Thyroid gland (tissue), 4 donors: ENCODE measurements at regions not wholly inside any gene's neighbourhood (a gene's known extent, or its start where the extent isn't known, plus 50 kb on each side); places are given as distances from the start of the nearest gene placed in this dataset.

Experiments
- DNase-seq, 2 donors: peaks; one replicate each; pipeline ENCODE4 v3.0.0-alpha.2; 2019
- H3K27ac ChIP-seq, 3 donors: fragments of 200-600 bp; sonication (generic); 1 replicate in 2 of 3; 2 replicates in 1 of 3; pipeline ENCODE4 v1.5.1; 2016 to 2019; ENCODE audit warnings: mild to moderate bottlenecking in 1 of 3, moderate library complexity in 1 of 3
- H3K27me3 ChIP-seq: fragments of 200-600 bp; sonication (generic); one replicate; pipeline ENCODE4 v1.5.1; 2019
- H3K36me3 ChIP-seq, 2 donors: fragments of 200-600 bp; sonication (generic); one replicate each; pipeline ENCODE4 v1.5.1; 2016 to 2019
- H3K4me1 ChIP-seq, 2 donors: fragments of 200-600 bp; sonication (generic); one replicate each; pipeline ENCODE4 v1.5.1; 2017 to 2019
- H3K4me3 ChIP-seq, 3 donors: fragments of 200-600 bp; sonication (generic); replicated peaks in 1 of 3; 1 replicate in 2 of 3; 2 replicates in 1 of 3; pipeline ENCODE4 v1.5.1; 2016; ENCODE audit warnings: mild to moderate bottlenecking in 1 of 3
- H3K9me3 ChIP-seq: fragments of 200-600 bp; sonication (generic); one replicate; pipeline ENCODE4 v1.5.1; 2017
- CTCF ChIP-seq, 6 experiments: fragments of 200-600 bp in 3 of 6; fragments of 450-650 bp in 3 of 6; sonication (generic) in 3 of 6; IDR thresholded peaks; one replicate each; pipeline ENCODE4 v1.5.1; 2016 to 2019; ENCODE audit warnings: antibody characterized with exemption in 6 of 6, mild to moderate bottlenecking in 2 of 6, inconsistent platforms in 1 of 6, moderate library complexity in 1 of 6
- POLR2A ChIP-seq, 2 donors: fragments of 450-650 bp; IDR thresholded peaks; one replicate each; pipeline ENCODE4 v1.6.1; 2017; ENCODE audit warnings: antibody characterized with exemption in 2 of 2, mild to moderate bottlenecking in 2 of 2, moderate library complexity in 1 of 2
- whole genome bisulfite sequencing, 2 donors: methylation state at CpG; one replicate each; pipeline ENCODE4 v1.1.5; 2017; 5-methylcytosine and 5-hydroxymethylcytosine counted together
- intact Hi-C: fragments of 100-400 bp; cut with DNase I; formaldehyde crosslinking; loops from one replicate; pipeline ENCODE4 v1.15.1; 2023

GRCh38 chr9:10785255-10785654, 172.5 kb upstream of the PTPRD start:
- DNase-seq = no peak
- Histone ChIP-seq H3K9me3 (no peaks in the 10 kb centered on the region), H3K4me3 (no peak overlapping the region), H3K27ac (no peak overlapping the region), H3K36me3 (no peaks in the 10 kb centered on the region), H3K27me3 (no peaks in the 10 kb centered on the region), H3K4me1 (no peaks in the 10 kb centered on the region)
- TF ChIP-seq CTCF (IDR thresholded peaks at IDR 0.05) (no peak), POLR2A (IDR thresholded peaks at IDR 0.05) (no peak)
- intact Hi-C loops = no loop called here
- WGBS, 2 donors = 66 to 69% methylated on average over 3 of the region's 3 CpGs

- no peaks in the 10 kb centered on the region for H3K9me3 ChIP-seq
- no peaks in the 10 kb centered on the region for H3K27me3 ChIP-seq
- intact Hi-C loops = no loop called here
- no peak overlapping the region for H3K4me3 ChIP-seq
- no peak for DNase-seq
- H3K36me3 ChIP-seq = no peaks in the 10 kb centered on the region
- no peaks in the 10 kb centered on the region for H3K4me1 ChIP-seq
- 68 to 70% methylated on average over 1 of the region's 1 CpG for WGBS, 2 donors
- no peak overlapping the region for H3K27ac ChIP-seq
- no peak for TF ChIP-seq CTCF (IDR thresholded peaks at IDR 0.05)
- no peak for TF ChIP-seq POLR2A (IDR thresholded peaks at IDR 0.05)
These were observed 180.5 kb upstream of the PTPRD start for GRCh38 chr9:10793306-10793705.

GRCh38 chr9:10804486-10804885, 191.7 kb upstream of the PTPRD start:
- TF ChIP-seq POLR2A (IDR thresholded peaks at IDR 0.05) (no peak), CTCF (IDR thresholded peaks at IDR 0.05) (no peak)
- H3K36me3 ChIP-seq = no peaks in the 10 kb centered on the region
- intact Hi-C loops = no loop called here
- H3K4me1 ChIP-seq = no peaks in the 10 kb centered on the region
- WGBS, 2 donors = 66 to 69% methylated on average over 2 of the region's 2 CpGs
- H3K27me3 ChIP-seq = no peaks in the 10 kb centered on the region
- no peak for DNase-seq
- no peaks in the 10 kb centered on the region for H3K9me3 ChIP-seq
- H3K27ac ChIP-seq = no peak overlapping the region
- no peak overlapping the region for H3K4me3 ChIP-seq

GRCh38 chr9:10806868-10807267, 194.1 kb upstream of the PTPRD start:
- TF ChIP-seq CTCF (IDR thresholded peaks at IDR 0.05) (no peak), POLR2A (IDR thresholded peaks at IDR 0.05) (no peak)
- Histone ChIP-seq H3K27ac (no peak overlapping the region), H3K9me3 (no peaks in the 10 kb centered on the region), H3K27me3 (no peaks in the 10 kb centered on the region), H3K4me1 (no peaks in the 10 kb centered on the region), H3K4me3 (no peak overlapping the region), H3K36me3 (no peaks in the 10 kb centered on the region)
- 60 to 75% methylated on average over 3 of the region's 3 CpGs for WGBS, 2 donors
- intact Hi-C loops = no loop called here
- no peak for DNase-seq

- WGBS, 2 donors = 55 to 63% methylated on average over 1 of the region's 1 CpG
- Histone ChIP-seq H3K4me1 (no peaks in the 10 kb centered on the region), H3K27ac (no peak overlapping the region), H3K27me3 (no peaks in the 10 kb centered on the region), H3K9me3 (no peaks in the 10 kb centered on the region), H3K36me3 (no peaks in the 10 kb centered on the region), H3K4me3 (no peak overlapping the region)
- DNase-seq = no peak
- no peak for TF ChIP-seq POLR2A (IDR thresholded peaks at IDR 0.05)
- no peak for TF ChIP-seq CTCF (IDR thresholded peaks at IDR 0.05)
- intact Hi-C loops = no loop called here
These were observed 205.4 kb upstream of the PTPRD start for GRCh38 chr9:10818206-10818605.
